GM12891 (cell line): ENCODE measurements at regions not wholly inside any gene's neighbourhood (a gene's known extent, or its start where the extent isn't known, plus 50 kb on each side); places are given as distances from the start of the nearest gene placed in this dataset.

Source experiments
- POLR2A ChIP-seq: IDR thresholded peaks from 2 replicates; pipeline ENCODE4 v1.6.1; 2011; ENCODE audit warnings: low read depth, low read length, control low read depth
- POLR2AphosphoS5 ChIP-seq: IDR thresholded peaks from 2 replicates; pipeline ENCODE4 v1.6.1; 2011; ENCODE audit warnings: low read depth, low read length, control low read depth
- POU2F2 ChIP-seq: IDR thresholded peaks from 2 replicates; pipeline ENCODE4 v1.6.1; 2011; ENCODE audit warnings: low read depth, mild to moderate bottlenecking, control low read depth, low read length, moderate library complexity
- SPI1 ChIP-seq: IDR thresholded peaks from 2 replicates; pipeline ENCODE4 v1.6.1; 2011; ENCODE audit warnings: low read depth, low read length, control low read depth
- TAF1 ChIP-seq: IDR thresholded peaks from 2 replicates; pipeline ENCODE4 v1.6.1; 2011; ENCODE audit warnings: low read depth, low read length, control low read depth

DNA sequence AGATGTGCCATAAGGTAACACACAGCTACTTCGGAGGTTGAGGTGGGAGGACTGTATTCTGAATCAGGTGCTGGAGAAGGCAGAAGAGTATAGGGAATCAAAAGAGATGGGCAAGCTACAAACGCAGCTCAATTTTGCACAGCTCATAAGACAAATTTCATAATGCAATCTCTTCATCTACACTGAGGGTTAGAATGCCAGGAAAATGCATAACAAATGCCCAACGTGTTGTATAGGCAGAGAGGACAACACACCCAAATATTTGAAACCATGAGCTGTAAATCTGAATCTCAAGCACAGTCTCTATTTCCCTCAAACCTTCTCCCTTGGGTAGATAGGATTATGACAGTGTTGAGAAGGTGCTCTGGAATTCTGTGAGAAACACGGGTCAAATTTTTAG, 263.1 kb upstream of the FOXN3 start:
- TF ChIP-seq TAF1 (no peak), POLR2A (no peak), POU2F2 (no peak), POLR2AphosphoS5 (no peak), SPI1 (no peak)
